Neuronal stem cell (in vitro differentiated cells): ENCODE measurements at regions not wholly inside any gene's neighbourhood (a gene's known extent, or its start where the extent isn't known, plus 50 kb on each side); places are given as distances from the start of the nearest gene placed in this dataset.

Experiments used
- DNase-seq: peaks from one replicate; pipeline ENCODE4 v3.0.0-alpha.2; 2013; ENCODE audit warnings: low spot score
- H2AFZ ChIP-seq: one replicate; pipeline ENCODE4 v1.6.1; 2013; ENCODE audit warnings: mild to moderate bottlenecking, low read length, inconsistent platforms
- H2AK5ac ChIP-seq: 2 replicates; pipeline ENCODE4 v1.6.1; 2013; ENCODE audit warnings: low read depth, mild to moderate bottlenecking, inconsistent platforms, low read length, moderate library complexity, mixed read lengths
- H2BK120ac ChIP-seq: 2 replicates; pipeline ENCODE4 v1.6.1; 2013; ENCODE audit warnings: low read depth, mild to moderate bottlenecking, inconsistent platforms, low read length, moderate library complexity, mixed read lengths
- H2BK12ac ChIP-seq: one replicate; pipeline ENCODE4 v1.6.1; 2013; ENCODE audit warnings: low read length, inconsistent platforms
- H2BK15ac ChIP-seq: 2 replicates; pipeline ENCODE4 v1.6.1; 2013; ENCODE audit warnings: mild to moderate bottlenecking, low read length, inconsistent platforms, mixed read lengths
- H2BK5ac ChIP-seq: one replicate; pipeline ENCODE4 v1.6.1; 2013; ENCODE audit warnings: inconsistent platforms, mild to moderate bottlenecking, low read length, moderate library complexity
- H3K14ac ChIP-seq: one replicate; pipeline ENCODE4 v1.6.1; 2013; ENCODE audit warnings: low read length, inconsistent platforms
- H3K18ac ChIP-seq: 2 replicates; pipeline ENCODE4 v1.6.1; 2013; ENCODE audit warnings: low read length, inconsistent platforms
- H3K23ac ChIP-seq: 2 replicates; pipeline ENCODE4 v1.6.1; 2013; ENCODE audit warnings: low read depth, mild to moderate bottlenecking, mixed read lengths, low read length, inconsistent platforms; ENCODE audit not compliant: poor library complexity
- H3K27ac ChIP-seq: replicated peaks from 3 replicates; pipeline ENCODE4 v1.5.1; 2013; ENCODE audit warnings: low read length, inconsistent platforms
- H3K27me3 ChIP-seq, 3 experiments: 2 replicates each; pipeline ENCODE4 v1.6.1; 2013; ENCODE audit warnings: low read length in 3 of 3, mild to moderate bottlenecking in 2 of 3, inconsistent platforms in 1 of 3, low read depth in 1 of 3, mixed read lengths in 1 of 3, moderate library complexity in 1 of 3; ENCODE audit not compliant: control insufficient read depth in 3 of 3, insufficient read depth in 3 of 3
- H3K36me3 ChIP-seq, 2 donors: replicated peaks in 1 of 2; 2 replicates each; pipeline ENCODE4 v1.6.1; 2013; ENCODE audit warnings: low read length in 2 of 2; ENCODE audit not compliant: control insufficient read depth in 2 of 2, insufficient read depth in 2 of 2
- H3K4ac ChIP-seq: 2 replicates; pipeline ENCODE4 v1.6.1; 2013; ENCODE audit warnings: inconsistent platforms, mild to moderate bottlenecking, low read length, moderate library complexity
- H3K4me1 ChIP-seq, 2 donors: 1 replicate in 1 of 2; 2 replicates in 1 of 2; pipeline ENCODE4 v1.6.1; 2013; ENCODE audit warnings: low read length in 2 of 2, low read depth in 1 of 2; ENCODE audit not compliant: control insufficient read depth in 2 of 2, insufficient read depth in 1 of 2
- H3K4me2 ChIP-seq: one replicate; pipeline ENCODE4 v1.6.1; 2013; ENCODE audit warnings: mild to moderate bottlenecking, low read length, inconsistent platforms; ENCODE audit not compliant: insufficient read depth, poor library complexity, severe bottlenecking
- H3K4me3 ChIP-seq, 2 donors: 2 replicates each; pipeline ENCODE4 v1.5.1; 2013; ENCODE audit warnings: low read length in 2 of 2, mild to moderate bottlenecking in 2 of 2, inconsistent platforms in 1 of 2, moderate library complexity in 1 of 2
- H3K79me1 ChIP-seq: one replicate; pipeline ENCODE4 v1.6.1; 2013; ENCODE audit warnings: low read depth, mild to moderate bottlenecking, inconsistent platforms, low read length, moderate library complexity
- H3K9ac ChIP-seq: one replicate; pipeline ENCODE4 v1.6.1; 2013; ENCODE audit warnings: mild to moderate bottlenecking, low read depth, low read length, inconsistent platforms; ENCODE audit not compliant: poor library complexity
- H3K9me3 ChIP-seq, 2 donors: replicated peaks in 1 of 2; 2 replicates each; pipeline versions ENCODE3 to v1.6.1; 2013; ENCODE audit warnings: low read length in 2 of 2, mild to moderate bottlenecking in 2 of 2, inconsistent platforms in 1 of 2, low read depth in 1 of 2, mixed read lengths in 1 of 2, moderate library complexity in 1 of 2; ENCODE audit not compliant: control insufficient read depth in 2 of 2, insufficient read depth in 1 of 2
- H4K8ac ChIP-seq: one replicate; pipeline ENCODE4 v1.6.1; 2013; ENCODE audit warnings: low read depth, mild to moderate bottlenecking, inconsistent platforms, low read length, moderate library complexity
- H4K91ac ChIP-seq: one replicate; pipeline ENCODE4 v1.6.1; 2013; ENCODE audit warnings: low read length, low read depth, mild to moderate bottlenecking, inconsistent platforms; ENCODE audit not compliant: poor library complexity
- WGBS, 2 donors: extraction: QIAGEN DNeasy Blood & Tissue Kit; methylation state at CpG; one replicate each; pipeline ENCODE4 v1.1.7; 2013; ENCODE audit warnings: missing lambda C conversion rate in 2 of 2, mixed read lengths in 1 of 2; ENCODE audit not compliant: insufficient read length in 2 of 2, insufficient replicate concordance in 1 of 2; ENCODE audit errors: extremely low coverage in 2 of 2; 5-methylcytosine and 5-hydroxymethylcytosine counted together

DNA sequence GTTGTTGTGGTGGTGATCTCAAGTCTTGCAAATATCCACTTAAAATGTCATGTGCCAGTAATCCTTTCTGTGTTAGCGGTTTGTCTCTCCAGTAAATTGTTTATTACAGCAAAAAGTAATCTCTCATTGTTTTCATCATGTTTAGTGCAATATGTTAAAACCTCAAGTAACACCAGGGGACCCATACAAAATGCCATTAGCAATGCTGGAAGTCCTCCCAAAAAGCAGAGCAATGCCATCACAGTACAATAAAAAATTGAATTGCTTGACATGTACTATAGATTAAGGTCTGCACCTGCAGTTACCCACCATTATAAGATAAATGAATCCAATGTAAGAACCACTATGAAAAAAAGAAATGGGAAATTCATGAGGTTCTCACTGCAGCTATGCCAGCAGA lies 1606.5 kb downstream of the BRINP3 start:
- no peak overlapping the region for H3K27ac ChIP-seq
- no peak overlapping the region for H2BK120ac ChIP-seq
- no peak overlapping the region for H2BK12ac ChIP-seq
- no peak overlapping the region for H2BK15ac ChIP-seq
- H3K14ac ChIP-seq: no peak overlapping the region
- H3K4ac ChIP-seq: no peak overlapping the region
- no peaks in the 10 kb centered on the region for H3K36me3 ChIP-seq
- no peak overlapping the region for H3K18ac ChIP-seq
- H3K9ac ChIP-seq: no peak overlapping the region
- H3K9me3 ChIP-seq: no peaks in the 10 kb centered on the region
- H3K4me3 ChIP-seq: no peak overlapping the region
- H4K91ac ChIP-seq: no peak overlapping the region
- DNase-seq: no peak
- H2AFZ ChIP-seq: no peak overlapping the region
- H4K8ac ChIP-seq: no peak overlapping the region
- no peak overlapping the region for H3K4me2 ChIP-seq
- no peaks in the 10 kb centered on the region for H3K4me1 ChIP-seq
- no peaks in the 10 kb centered on the region for H3K79me1 ChIP-seq
- WGBS, 2 donors: no CpG with 5 or more reads among the region's 1 CpG
- no peak overlapping the region for H3K23ac ChIP-seq
- no peaks in the 10 kb centered on the region for H3K27me3 ChIP-seq
- H2BK5ac ChIP-seq: no peak overlapping the region
- no peak overlapping the region for H2AK5ac ChIP-seq

- no peak overlapping the region for H3K18ac ChIP-seq
Measured at GRCh38 chr1:188872376-188872775, 1605.3 kb downstream of the BRINP3 start.

GRCh38 chr1:188877668-188878067 lies 1600.0 kb downstream of the BRINP3 start:
- Histone ChIP-seq H3K4me2 (no peak overlapping the region), H3K4ac (no peak overlapping the region), H3K18ac (no peak overlapping the region), H2BK12ac (no peak overlapping the region), H3K9me3 (no peaks in the 10 kb centered on the region), H2BK15ac (no peak overlapping the region), H2BK120ac (no peak overlapping the region), H4K8ac (no peak overlapping the region), H2AFZ (peak overlapping the region; percentile 41), H2BK5ac (no peak overlapping the region), H3K27me3 (no peaks in the 10 kb centered on the region), H4K91ac (no peak overlapping the region), H3K36me3 (no peaks in the 10 kb centered on the region), H3K14ac (no peak overlapping the region), H2AK5ac (no peak overlapping the region), H3K27ac (no peak overlapping the region), H3K23ac (no peak overlapping the region), H3K9ac (no peak overlapping the region), H3K79me1 (no peaks in the 10 kb centered on the region), H3K4me3 (no peak overlapping the region), H3K4me1 (no peaks in the 10 kb centered on the region)
- no peak for DNase-seq
- no CpG with 5 or more reads among the region's 2 CpGs for WGBS, 2 donors

More at GRCh38 chr1:188872376-188872775, 1605.3 kb downstream of the BRINP3 start:
- H4K91ac ChIP-seq: no peak overlapping the region
- DNase-seq: no peak
- H2BK120ac ChIP-seq: no peak overlapping the region
- no peaks in the 10 kb centered on the region for H3K36me3 ChIP-seq
- H2BK5ac ChIP-seq: no peak overlapping the region
- no peaks in the 10 kb centered on the region for H3K9me3 ChIP-seq
- H3K4me2 ChIP-seq: no peak overlapping the region
- H2BK15ac ChIP-seq: no peak overlapping the region
- no peak overlapping the region for H3K23ac ChIP-seq
- H3K4ac ChIP-seq: no peak overlapping the region
- H3K14ac ChIP-seq: no peak overlapping the region
- no peak overlapping the region for H3K27ac ChIP-seq
- no CpG with 5 or more reads among the region's 2 CpGs for WGBS, 2 donors
- no peaks in the 10 kb centered on the region for H3K4me1 ChIP-seq
- no peak overlapping the region for H2BK12ac ChIP-seq
- no peak overlapping the region for H3K9ac ChIP-seq
- H4K8ac ChIP-seq: no peak overlapping the region
- no peaks in the 10 kb centered on the region for H3K79me1 ChIP-seq
- H2AFZ ChIP-seq: no peak overlapping the region
- H3K27me3 ChIP-seq: no peaks in the 10 kb centered on the region
- H2AK5ac ChIP-seq: no peak overlapping the region
- H3K4me3 ChIP-seq: no peak overlapping the region

DNA sequence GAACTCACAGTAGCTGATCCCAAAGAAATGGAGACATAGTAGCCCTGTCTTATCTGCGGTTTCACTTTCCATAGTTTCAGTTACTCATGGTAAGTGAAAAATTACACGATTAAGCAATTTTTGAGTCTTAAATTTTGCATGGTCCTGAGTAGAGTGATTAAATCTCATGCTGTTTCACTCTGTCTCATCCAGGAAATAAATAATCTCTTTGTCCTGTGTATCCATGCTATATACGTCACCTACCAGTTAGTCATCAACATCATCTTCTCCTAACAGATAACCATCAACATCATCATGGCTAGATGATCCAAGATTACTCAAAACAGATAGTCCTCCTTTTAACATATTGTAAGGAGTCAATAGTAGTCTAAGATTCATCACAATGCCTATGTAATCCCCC lies 1589.3 kb downstream of the BRINP3 start:
- Histone ChIP-seq H3K23ac (no peak overlapping the region), H3K14ac (no peak overlapping the region), H4K91ac (no peak overlapping the region), H2BK5ac (no peak overlapping the region), H3K27ac (no peak overlapping the region), H4K8ac (no peak overlapping the region), H2BK12ac (no peak overlapping the region), H3K36me3 (no peaks in the 10 kb centered on the region), H3K79me1 (no peaks in the 10 kb centered on the region), H3K9me3 (no peaks in the 10 kb centered on the region), H2AK5ac (no peak overlapping the region), H2BK120ac (no peak overlapping the region), H3K4ac (no peak overlapping the region), H3K18ac (no peak overlapping the region), H3K4me2 (no peak overlapping the region), H3K9ac (no peak overlapping the region), H3K4me1 (no peaks in the 10 kb centered on the region), H2AFZ (no peak overlapping the region), H3K27me3 (no peaks in the 10 kb centered on the region), H2BK15ac (no peak overlapping the region), H3K4me3 (no peak overlapping the region)
- WGBS, 2 donors: no CpG with 5 or more reads among the region's 3 CpGs
- DNase-seq: no peak
